ENCODE measurements at regions not wholly inside any gene's neighbourhood (a gene's known extent, or its start where the extent isn't known, plus 50 kb on each side); places are given as distances from the start of the nearest gene placed in this dataset.

GRCh38 chr14:61885203-61885961 is 123.2 kb downstream of the SNAPC1 start:
- DNase-seq (ENCODE audit: low read depth) (no peak), FAIRE-seq (no peak)
- Histone ChIP-seq H3K4me3 (ENCODE audit: low read depth, low read length) (no peak overlapping the region), H3K36me3 (ENCODE audit: control insufficient read depth, insufficient read depth, low read length) (no peaks in the 10 kb centered on the region), H3K27me3 (ENCODE audit: control insufficient read depth, insufficient read depth, low read length) (peaks cover 2% of the 10 kb centered on the region)
- no peak for TF ChIP-seq CTCF (IDR thresholded peaks at IDR 0.05; ENCODE audit: insufficient read depth, low read length, severe bottlenecking)

- H3K4me3 ChIP-seq (ENCODE audit: low read depth, low read length) = no peak overlapping the region
- H3K27me3 ChIP-seq (ENCODE audit: control insufficient read depth, insufficient read depth, low read length) = peaks cover 2% of the 10 kb centered on the region
- no peak for FAIRE-seq
- no peak for DNase-seq (ENCODE audit: low read depth)
- no peak for TF ChIP-seq CTCF (IDR thresholded peaks at IDR 0.05; ENCODE audit: insufficient read depth, low read length, severe bottlenecking)
- H3K36me3 ChIP-seq (ENCODE audit: control insufficient read depth, insufficient read depth, low read length) = no peaks in the 10 kb centered on the region
Measured at GRCh38 chr14:61887628-61888027, 125.4 kb downstream of the SNAPC1 start.

GRCh38 chr14:61889914-61890351 is 127.7 kb downstream of the SNAPC1 start:
- no peak for FAIRE-seq
- TF ChIP-seq CTCF (IDR thresholded peaks at IDR 0.05; ENCODE audit: insufficient read depth, low read length, severe bottlenecking) = no peak
- no peaks in the 10 kb centered on the region for H3K27me3 ChIP-seq (ENCODE audit: control insufficient read depth, insufficient read depth, low read length)

GRCh38 chr14:61891170-61891569 is 128.9 kb downstream of the SNAPC1 start:
- FAIRE-seq (no peak), DNase-seq (ENCODE audit: low read depth) (peak; percentile 46)
- Histone ChIP-seq H3K4me3 (ENCODE audit: low read depth, low read length) (no peak overlapping the region), H3K36me3 (ENCODE audit: control insufficient read depth, insufficient read depth, low read length) (no peaks in the 10 kb centered on the region), H3K27me3 (ENCODE audit: control insufficient read depth, insufficient read depth, low read length) (no peaks in the 10 kb centered on the region)
- TF ChIP-seq CTCF (IDR thresholded peaks at IDR 0.05; ENCODE audit: insufficient read depth, low read length, severe bottlenecking) = no peak

More at GRCh38 chr14:61889914-61890351, 127.7 kb downstream of the SNAPC1 start:
- Histone ChIP-seq H3K36me3 (ENCODE audit: control insufficient read depth, insufficient read depth, low read length) (no peaks in the 10 kb centered on the region), H3K4me3 (ENCODE audit: low read depth, low read length) (no peak overlapping the region)
- no peak for DNase-seq (ENCODE audit: low read depth)

- FAIRE-seq (no peak), DNase-seq (ENCODE audit: low read depth) (no peak)
- Histone ChIP-seq H3K4me3 (ENCODE audit: low read depth, low read length) (no peak overlapping the region), H3K27me3 (ENCODE audit: control insufficient read depth, insufficient read depth, low read length) (no peaks in the 10 kb centered on the region), H3K36me3 (ENCODE audit: control insufficient read depth, insufficient read depth, low read length) (no peaks in the 10 kb centered on the region)
- TF ChIP-seq CTCF (IDR thresholded peaks at IDR 0.05; ENCODE audit: insufficient read depth, low read length, severe bottlenecking) = no peak
Measured at GRCh38 chr14:61891810-61892209, 129.6 kb downstream of the SNAPC1 start.

All from bronchial epithelial cell (primary cell).